C4-2B (cell line): ENCODE measurements at regions not wholly inside any gene's neighbourhood (a gene's known extent, or its start where the extent isn't known, plus 50 kb on each side); places are given as distances from the start of the nearest gene placed in this dataset.
"Not testable (repeated sequence)": the region's sequence is repeated elsewhere in the genome, so short reads cannot be mapped to it uniquely, and the experiment has no call there.

Experiments used
- H3K27ac ChIP-seq: fragments of 450-650 bp; 2 replicates; pipeline ENCODE4 v1.5.1; 2017
- CTCF ChIP-seq: fragments of 450-650 bp; conservative IDR thresholded peaks from 2 replicates; pipeline ENCODE4 v1.5.1; 2017; ENCODE audit warnings: mild to moderate bottlenecking
- ZFX ChIP-seq: fragments of 450-650 bp; IDR thresholded peaks from 2 replicates; pipeline ENCODE4 v1.6.1; 2017

- no peak for TF ChIP-seq ZFX
- no peak for TF ChIP-seq CTCF
- no peak overlapping the region for H3K27ac ChIP-seq
These were observed 213.1 kb downstream of the BTBD3 start for GRCh38 chr20:12130781-12131180.

GRCh38 chr20:12133553-12133952 lies 215.9 kb downstream of the BTBD3 start:
- no peak for TF ChIP-seq ZFX
- H3K27ac ChIP-seq: no peak overlapping the region

- not testable (repeated sequence) for H3K27ac ChIP-seq
These were observed 228.3 kb downstream of the BTBD3 start for GRCh38 chr20:12145951-12146350.

- no peak overlapping the region for H3K27ac ChIP-seq
- TF ChIP-seq CTCF: no peak
- TF ChIP-seq ZFX: no peak
These were observed 235.3 kb downstream of the BTBD3 start for GRCh38 chr20:12152996-12153395.

- no peak overlapping the region for H3K27ac ChIP-seq
- TF ChIP-seq ZFX: no peak
- no peak for TF ChIP-seq CTCF
These were observed 235.9 kb downstream of the BTBD3 start for GRCh38 chr20:12153628-12154027.

- TF ChIP-seq ZFX (no peak), CTCF (no peak)
- no peak overlapping the region for H3K27ac ChIP-seq
These were observed 238.6 kb downstream of the BTBD3 start for GRCh38 chr20:12156252-12156651.

- TF ChIP-seq ZFX: no peak
- no peak for TF ChIP-seq CTCF
- H3K27ac ChIP-seq: no peak overlapping the region
These were observed 241.6 kb downstream of the BTBD3 start for GRCh38 chr20:12159261-12159660.

- H3K27ac ChIP-seq: no peak overlapping the region
- no peak for TF ChIP-seq CTCF
- no peak for TF ChIP-seq ZFX
These were observed 244.0 kb downstream of the BTBD3 start for GRCh38 chr20:12161734-12162133.
